ENCODE measurements at regions not wholly inside any gene's neighbourhood (a gene's known extent, or its start where the extent isn't known, plus 50 kb on each side); places are given as distances from the start of the nearest gene placed in this dataset.

GRCh38 chr1:208851366-208851765 lies 607.2 kb upstream of the PLXNA2 start:
- H3K27me3 Mint-ChIP-seq (ENCODE audit: insufficient read depth) = no peaks in the 10 kb centered on the region; the same call in 1 of the 2 replicates
- no peak overlapping the region for H3K4me3 Mint-ChIP-seq
- no peaks in the 10 kb centered on the region for H3K36me3 Mint-ChIP-seq (ENCODE audit: low read depth)
- no peaks in the 10 kb centered on the region for H3K4me1 Mint-ChIP-seq (ENCODE audit: low read depth)
- H3K9me3 Mint-ChIP-seq = peaks cover 21% of the 10 kb centered on the region
- H3K27ac Mint-ChIP-seq = no peak overlapping the region
- DNase-seq = no peak
- no peak for TF ChIP-seq CTCF (IDR thresholded peaks at IDR 0.05)

GRCh38 chr1:208852911-208853310 lies 608.7 kb upstream of the PLXNA2 start:
- no peak overlapping the region for H3K27ac Mint-ChIP-seq
- no peaks in the 10 kb centered on the region for H3K4me1 Mint-ChIP-seq (ENCODE audit: low read depth)

GRCh38 chr1:208855403-208855802 lies 611.2 kb upstream of the PLXNA2 start:
- Mint-ChIP-seq H3K36me3 (ENCODE audit: low read depth) (peaks cover 4% of the 10 kb centered on the region; the same call in 1 of the 2 replicates), H3K9me3 (peaks cover 31% of the 10 kb centered on the region), H3K27ac (no peak overlapping the region), H3K4me3 (no peak overlapping the region), H3K4me1 (ENCODE audit: low read depth) (no peaks in the 10 kb centered on the region), H3K27me3 (ENCODE audit: insufficient read depth) (no peaks in the 10 kb centered on the region; the same call in none of the 2 replicates)
- no peak for DNase-seq
- TF ChIP-seq CTCF (IDR thresholded peaks at IDR 0.05) = no peak

More at GRCh38 chr1:208852911-208853310, 608.7 kb upstream of the PLXNA2 start:
- TF ChIP-seq CTCF (IDR thresholded peaks at IDR 0.05) = no peak
- Mint-ChIP-seq H3K36me3 (ENCODE audit: low read depth) (peaks cover 4% of the 10 kb centered on the region; the same call in 1 of the 2 replicates), H3K9me3 (peaks cover 19% of the 10 kb centered on the region), H3K4me3 (no peak overlapping the region), H3K27me3 (ENCODE audit: insufficient read depth) (no peaks in the 10 kb centered on the region; the same call in none of the 2 replicates)
- DNase-seq = no peak

GRCh38 chr1:208857465-208857864 lies 613.3 kb upstream of the PLXNA2 start:
- Mint-ChIP-seq H3K27ac (no peak overlapping the region), H3K27me3 (ENCODE audit: insufficient read depth) (no peaks in the 10 kb centered on the region; the same call in none of the 2 replicates), H3K4me1 (ENCODE audit: low read depth) (no peaks in the 10 kb centered on the region)

GRCh38 chr1:208858738-208859137 lies 614.6 kb upstream of the PLXNA2 start:
- H3K4me3 Mint-ChIP-seq = no peak overlapping the region

More at GRCh38 chr1:208857465-208857864, 613.3 kb upstream of the PLXNA2 start:
- H3K9me3 Mint-ChIP-seq = peaks cover 41% of the 10 kb centered on the region
- no peak overlapping the region for H3K4me3 Mint-ChIP-seq
- DNase-seq = no peak
- peaks cover 4% of the 10 kb centered on the region; the same call in 1 of the 2 replicates for H3K36me3 Mint-ChIP-seq (ENCODE audit: low read depth)
- TF ChIP-seq CTCF (IDR thresholded peaks at IDR 0.05) = no peak

More at GRCh38 chr1:208858738-208859137, 614.6 kb upstream of the PLXNA2 start:
- no peak for DNase-seq
- Mint-ChIP-seq H3K9me3 (peaks cover 52% of the 10 kb centered on the region), H3K4me1 (ENCODE audit: low read depth) (no peaks in the 10 kb centered on the region), H3K36me3 (ENCODE audit: low read depth) (peaks cover 4% of the 10 kb centered on the region; the same call in 1 of the 2 replicates), H3K27me3 (ENCODE audit: insufficient read depth) (no peaks in the 10 kb centered on the region; the same call in 1 of the 2 replicates), H3K27ac (no peak overlapping the region)
- no peak for TF ChIP-seq CTCF (IDR thresholded peaks at IDR 0.05)

Data from HFFc6 (cell line).